ENCODE measurements at regions not wholly inside any gene's neighbourhood (a gene's known extent, or its start where the extent isn't known, plus 50 kb on each side); places are given as distances from the start of the nearest gene placed in this dataset.

DNA sequence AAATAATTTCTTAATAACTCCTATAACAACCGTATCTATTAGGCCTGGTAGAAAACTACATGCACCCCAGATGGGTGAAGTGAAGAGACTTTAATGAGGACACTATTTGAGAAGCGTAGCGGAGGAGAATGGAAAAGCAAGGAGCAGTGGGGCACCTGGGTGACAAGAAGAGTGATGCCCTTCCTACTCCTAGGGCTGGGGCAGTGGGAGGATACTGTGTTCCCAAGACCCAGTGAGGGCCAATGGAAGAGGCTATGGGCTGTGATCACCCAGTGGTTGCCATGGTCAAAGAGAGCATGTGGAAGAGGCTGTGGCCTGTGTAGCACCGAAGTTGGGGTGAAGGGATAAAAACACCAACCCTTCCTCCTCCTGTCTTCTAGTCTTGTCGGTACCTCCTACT is 86.5 kb upstream of the SHISA3 start:
- TF ChIP-seq, protein P1, sequence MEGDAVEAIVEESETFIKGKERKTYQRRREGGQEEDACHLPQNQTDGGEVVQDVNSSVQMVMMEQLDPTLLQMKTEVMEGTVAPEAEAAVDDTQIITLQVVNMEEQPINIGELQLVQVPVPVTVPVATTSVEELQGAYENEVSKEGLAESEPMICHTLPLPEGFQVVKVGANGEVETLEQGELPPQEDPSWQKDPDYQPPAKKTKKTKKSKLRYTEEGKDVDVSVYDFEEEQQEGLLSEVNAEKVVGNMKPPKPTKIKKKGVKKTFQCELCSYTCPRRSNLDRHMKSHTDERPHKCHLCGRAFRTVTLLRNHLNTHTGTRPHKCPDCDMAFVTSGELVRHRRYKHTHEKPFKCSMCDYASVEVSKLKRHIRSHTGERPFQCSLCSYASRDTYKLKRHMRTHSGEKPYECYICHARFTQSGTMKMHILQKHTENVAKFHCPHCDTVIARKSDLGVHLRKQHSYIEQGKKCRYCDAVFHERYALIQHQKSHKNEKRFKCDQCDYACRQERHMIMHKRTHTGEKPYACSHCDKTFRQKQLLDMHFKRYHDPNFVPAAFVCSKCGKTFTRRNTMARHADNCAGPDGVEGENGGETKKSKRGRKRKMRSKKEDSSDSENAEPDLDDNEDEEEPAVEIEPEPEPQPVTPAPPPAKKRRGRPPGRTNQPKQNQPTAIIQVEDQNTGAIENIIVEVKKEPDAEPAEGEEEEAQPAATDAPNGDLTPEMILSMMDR (IDR thresholded peaks at IDR 0.05) = no peak
- TF ChIP-seq EZH2phosphoT487 (IDR thresholded peaks at IDR 0.05) (no peak), EZH2 (IDR thresholded peaks at IDR 0.05) (no peak)

Measured in neural progenitor cell (in vitro differentiated cells).